HL-60 (cell line): ENCODE measurements at regions not wholly inside any gene's neighbourhood (a gene's known extent, or its start where the extent isn't known, plus 50 kb on each side); places are given as distances from the start of the nearest gene placed in this dataset.
"Not testable (repeated sequence)": the region's sequence is repeated elsewhere in the genome, so short reads cannot be mapped to it uniquely, and the experiment has no call there.

ENCODE experiments used
- DNase-seq, 2 experiments: peaks; one replicate each; pipeline ENCODE4 v3.0.0-alpha.2; 2010 to 2020; ENCODE audit warnings: low read depth in 1 of 2, low spot score in 1 of 2
- H3K27ac ChIP-seq: fragments of 250-450 bp; sonication (Bioruptor Pico); replicated peaks from 2 replicates; pipeline ENCODE4 v1.5.1; 2020; ENCODE audit warnings: mild to moderate bottlenecking, moderate library complexity
- H3K27me3 ChIP-seq: fragments of 250-450 bp; sonication (Bioruptor Pico); 2 replicates; pipeline ENCODE4 v1.5.1; 2021; ENCODE audit warnings: mild to moderate bottlenecking, moderate library complexity; ENCODE audit not compliant: insufficient read depth, poor library complexity, severe bottlenecking
- H3K4me3 ChIP-seq: replicated peaks from 2 replicates; pipeline ENCODE4 v1.5.1; 2011; ENCODE audit warnings: mild to moderate bottlenecking, control low read depth, low read length; ENCODE audit not compliant: insufficient read depth
- CTCF ChIP-seq: IDR thresholded peaks from one replicate; pipeline ENCODE4 v1.5.1; 2011; ENCODE audit warnings: low read length, control low read depth, inconsistent platforms; ENCODE audit not compliant: insufficient read depth
- GABPA ChIP-seq: IDR thresholded peaks from 2 replicates; pipeline ENCODE4 v1.6.1; 2012; ENCODE audit warnings: low read depth
- POLR2AphosphoS5 ChIP-seq: IDR thresholded peaks from 2 replicates; pipeline ENCODE4 v1.6.1; 2012; ENCODE audit warnings: low read depth
- REST ChIP-seq: IDR thresholded peaks from 2 replicates; pipeline ENCODE4 v1.6.1; 2012; ENCODE audit warnings: low read depth; ENCODE audit not compliant: insufficient replicate concordance
- SPI1 ChIP-seq: IDR thresholded peaks from 2 replicates; pipeline ENCODE4 v1.6.1; 2012; ENCODE audit warnings: low read depth, mild to moderate bottlenecking, borderline replicate concordance

GRCh38 chr2:82198809-82199492 lies 1894.4 kb upstream of the LRRTM1 start:
- TF ChIP-seq REST (no peak), GABPA (no peak), CTCF (no peak), SPI1 (no peak), POLR2AphosphoS5 (no peak)
- no peak for DNase-seq
- Histone ChIP-seq H3K27me3 (no peaks in the 10 kb centered on the region), H3K27ac (no peak overlapping the region), H3K4me3 (no peak overlapping the region)

- Histone ChIP-seq H3K27ac (no peak overlapping the region), H3K4me3 (no peak overlapping the region), H3K27me3 (no peaks in the 10 kb centered on the region)
- no peak for TF ChIP-seq SPI1
- DNase-seq = no peak
Observed at GRCh38 chr2:82182270-82182669, 1877.7 kb upstream of the LRRTM1 start.

GRCh38 chr2:82175210-82175609 lies 1870.7 kb upstream of the LRRTM1 start:
- not testable (repeated sequence) for H3K27ac ChIP-seq, H3K27me3 ChIP-seq, DNase-seq, H3K4me3 ChIP-seq

- H3K27me3 ChIP-seq = no peaks in the 10 kb centered on the region
- H3K4me3 ChIP-seq = no peak overlapping the region
- no peak overlapping the region for H3K27ac ChIP-seq
- TF ChIP-seq POLR2AphosphoS5 (no peak), GABPA (no peak), CTCF (no peak), SPI1 (no peak), REST (no peak)
- no peak for DNase-seq
Observed at GRCh38 chr2:82172483-82172882, 1867.9 kb upstream of the LRRTM1 start.

- no peak for DNase-seq
- TF ChIP-seq CTCF (no peak), GABPA (no peak), SPI1 (no peak), REST (no peak), POLR2AphosphoS5 (no peak)
- Histone ChIP-seq H3K27me3 (no peaks in the 10 kb centered on the region), H3K4me3 (no peak overlapping the region), H3K27ac (no peak overlapping the region)
Observed at GRCh38 chr2:82169379-82169778, 1864.8 kb upstream of the LRRTM1 start.
